SK-N-SH (cell line): ENCODE measurements at regions not wholly inside any gene's neighbourhood (a gene's known extent, or its start where the extent isn't known, plus 50 kb on each side); places are given as distances from the start of the nearest gene placed in this dataset.

ENCODE experiments used
- CTCF ChIA-PET: fragments of 300-600, 350-600 bp; formaldehyde crosslinking; extraction: SDS; loops from one replicate; lab custom pipeline; 2021; lab: Yijun Ruan, JAX
- POLR2A ChIA-PET: fragments of 350-600 bp; sonication (Branson Sonifier 250); formaldehyde crosslinking; extraction: SDS; loops from one replicate; lab custom pipeline; 2020; ENCODE audit warnings: antibody characterized with exemption, inconsistent platforms; lab: Yijun Ruan, JAX
- DNase-seq: peaks from one replicate; pipeline ENCODE4 v3.0.0; 2012
- H2AFZ ChIP-seq: fragments of 200-600 bp; sonication (generic); 2 replicates; pipeline ENCODE4 v1.8.1; 2016; ENCODE audit warnings: antibody characterized with exemption, mild to moderate bottlenecking, low read depth
- H3F3A ChIP-seq: fragments of 200-600 bp; sonication (generic); replicated peaks from 2 replicates; pipeline ENCODE3; 2016; ENCODE audit warnings: antibody characterized with exemption, mild to moderate bottlenecking; ENCODE audit not compliant: insufficient read depth
- H3K27ac ChIP-seq, 2 experiments: fragments of 200-500 bp in 1 of 2; fragments of 200-600 bp in 1 of 2; sonication (Bioruptor generic) in 1 of 2; sonication (generic), shearing (Covaris generic) in 1 of 2; 2 replicates each; pipeline versions ENCODE4 v1.5.1 to v1.6.1; 2014 to 2016; ENCODE audit warnings: low read depth in 2 of 2, inconsistent platforms in 1 of 2, low read length in 1 of 2, mild to moderate bottlenecking in 1 of 2, mixed read lengths in 1 of 2
- H3K27me3 ChIP-seq: fragments of 200-600 bp; sonication (generic), shearing (Covaris generic); 2 replicates; pipeline ENCODE4 v1.6.1; 2016; ENCODE audit warnings: mixed run types; ENCODE audit not compliant: insufficient read depth
- H3K36me3 ChIP-seq, 2 experiments: fragments of 200-500 bp in 1 of 2; fragments of 200-600 bp in 1 of 2; sonication (Bioruptor generic) in 1 of 2; sonication (generic) in 1 of 2; replicated peaks in 1 of 2; 2 replicates each; pipeline versions ENCODE3 to v1.5.1; 2014 to 2016; ENCODE audit warnings: low read length in 1 of 2, mild to moderate bottlenecking in 1 of 2; ENCODE audit not compliant: insufficient read depth in 2 of 2, control insufficient read depth in 1 of 2
- H3K4me1 ChIP-seq, 2 experiments: fragments of 200-500 bp in 1 of 2; fragments of 200-600 bp in 1 of 2; sonication (Bioruptor generic) in 1 of 2; sonication (generic), shearing (Covaris generic) in 1 of 2; 2 replicates each; pipeline versions ENCODE4 v1.5.1 to v1.6.1; 2014 to 2016; ENCODE audit warnings: low read depth in 1 of 2, low read length in 1 of 2, mixed run types in 1 of 2; ENCODE audit not compliant: insufficient read depth in 2 of 2, control insufficient read depth in 1 of 2
- H3K4me2 ChIP-seq: fragments of 200-600 bp; sonication (generic), shearing (Covaris generic); 2 replicates; pipeline ENCODE4 v1.6.1; 2017; ENCODE audit warnings: mixed run types
- H3K4me3 ChIP-seq, 2 experiments: fragments of 200-500 bp in 1 of 2; fragments of 200-600 bp in 1 of 2; sonication (Bioruptor generic) in 1 of 2; sonication (generic), shearing (Covaris generic) in 1 of 2; 2 replicates each; pipeline versions ENCODE4 v1.5.1 to v1.8.1; 2014 to 2016; ENCODE audit warnings: low read depth in 2 of 2, inconsistent platforms in 1 of 2, low read length in 1 of 2, mild to moderate bottlenecking in 1 of 2, mixed read lengths in 1 of 2, moderate library complexity in 1 of 2
- H3K79me2 ChIP-seq: fragments of 200-600 bp; sonication (generic); 2 replicates; pipeline ENCODE4 v1.8.1; 2017; ENCODE audit warnings: mild to moderate bottlenecking; ENCODE audit not compliant: insufficient read depth
- H3K9ac ChIP-seq: fragments of 200-600 bp; sonication (generic); 2 replicates; pipeline ENCODE4 v1.6.1; 2017; ENCODE audit warnings: mixed run types
- H3K9me2 ChIP-seq: fragments of 200-600 bp; sonication (generic); 2 replicates; pipeline ENCODE4 v1.6.1; 2017; ENCODE audit warnings: mixed run types
- H3K9me3 ChIP-seq: fragments of 200-600 bp; sonication (generic); 2 replicates; pipeline ENCODE4 v1.6.1; 2017; ENCODE audit warnings: mixed run types, mild to moderate bottlenecking, moderate library complexity
- H4K20me1 ChIP-seq: fragments of 200-600 bp; sonication (generic); 2 replicates; pipeline ENCODE4 v1.6.1; 2017; ENCODE audit warnings: mild to moderate bottlenecking, mixed run types; ENCODE audit not compliant: insufficient read depth
- ELF1 ChIP-seq: IDR thresholded peaks from 2 replicates; pipeline ENCODE4 v1.4.0; 2012
- EP300 ChIP-seq, 2 experiments: IDR thresholded peaks; 2 replicates each; pipeline versions ENCODE4 v1.4.0 to v1.6.1; 2012; ENCODE audit warnings: borderline replicate concordance in 1 of 2, low read depth in 1 of 2, low read length in 1 of 2
- FOXJ3 ChIP-seq: sonication (generic); formaldehyde crosslinking; IDR thresholded peaks from 2 replicates; pipeline ENCODE4 v1.5.1; 2020; ENCODE audit warnings: mild to moderate bottlenecking, missing genetic modification reagents
- FOXM1 ChIP-seq: IDR thresholded peaks from 2 replicates; pipeline ENCODE4 v1.4.0; 2012; ENCODE audit warnings: low read depth, mild to moderate bottlenecking
- GABPA ChIP-seq: IDR thresholded peaks from 2 replicates; pipeline ENCODE4 v1.4.0; 2012; ENCODE audit warnings: low read depth, mild to moderate bottlenecking
- GATA2 ChIP-seq: sonication (generic); formaldehyde crosslinking; IDR thresholded peaks from 2 replicates; pipeline ENCODE4 v1.5.0; 2020; ENCODE audit warnings: mild to moderate bottlenecking, missing genetic modification reagents
- IRF3 ChIP-seq: fragments of 150-350 bp; IDR thresholded peaks from 2 replicates; pipeline ENCODE4 v1.6.1; 2016; ENCODE audit warnings: mild to moderate bottlenecking, low read depth, low read length
- JUND ChIP-seq: IDR thresholded peaks from 2 replicates; pipeline ENCODE4 v1.4.0; 2012
- MXI1 ChIP-seq: IDR thresholded peaks from 2 replicates; pipeline ENCODE4 v1.6.1; 2012; ENCODE audit warnings: mild to moderate bottlenecking, low read depth, low read length, improper control_type of control experiment
- NRF1 ChIP-seq: IDR thresholded peaks from 2 replicates; pipeline ENCODE4 v1.6.1; 2012; ENCODE audit warnings: low read depth, mild to moderate bottlenecking, low read length
- POLR2AphosphoS5 ChIP-seq: IDR thresholded peaks from 2 replicates; pipeline ENCODE4 v1.6.1; 2012; ENCODE audit warnings: low read depth, low read length
- REST ChIP-seq: IDR thresholded peaks from 2 replicates; pipeline ENCODE4 v1.6.1; 2012; ENCODE audit warnings: mild to moderate bottlenecking, low read depth, low read length, moderate library complexity
- RFX5 ChIP-seq: IDR thresholded peaks from 2 replicates; pipeline ENCODE4 v1.6.1; 2012; ENCODE audit warnings: mild to moderate bottlenecking, improper control_type of control experiment, low read length
- TAF1 ChIP-seq: IDR thresholded peaks from 2 replicates; pipeline ENCODE4 v1.6.1; 2012; ENCODE audit warnings: low read depth, mild to moderate bottlenecking, low read length, moderate library complexity, borderline replicate concordance
- TCF12 ChIP-seq: IDR thresholded peaks from 2 replicates; pipeline ENCODE4 v1.4.0; 2012
- YY1 ChIP-seq: IDR thresholded peaks from 2 replicates; pipeline ENCODE4 v1.4.0; 2012; ENCODE audit warnings: low read depth, mild to moderate bottlenecking
- ZBTB33 ChIP-seq: IDR thresholded peaks from 2 replicates; pipeline ENCODE4 v1.4.0; 2012; ENCODE audit warnings: low read depth, borderline replicate concordance
- WGBS: methylation state at CpG from one replicate; pipeline ENCODE4 v1.1.6; 2017; ENCODE audit warnings: low lambda C conversion rate; 5-methylcytosine and 5-hydroxymethylcytosine counted together

- TF ChIP-seq GATA2 (CRISPR knock-in tag) (no peak), EP300 (IDR thresholded peaks at IDR 0.05; ENCODE audit: borderline replicate concordance in 1 of 2, low read depth in 1 of 2, low read length in 1 of 2) (no peak), MXI1 (no peak)
These were observed 142.5 kb downstream of the CD164 start (continued) for GRCh38 chr6:109239651-109240321.

- no peaks in the 10 kb centered on the region for H3F3A ChIP-seq
- H3K9me3 ChIP-seq, result no peaks in the 10 kb centered on the region
- CTCF ChIA-PET, result interaction anchor here (0.8 kb wide), 1 partner anchor 158 kb away, joined by 3 read pairs; no protein-coding TSS in a partner anchor
- H3K4me2 ChIP-seq, result no peak overlapping the region
- H3K4me1 ChIP-seq, result peaks cover 0 to 2% of the 10 kb centered on the region in 2 experiments; a peak in 3 of 4 replicates
- no peaks in the 10 kb centered on the region for H3K79me2 ChIP-seq
- no peaks in the 10 kb centered on the region for H3K27me3 ChIP-seq
- H3K4me3 ChIP-seq, result no peak overlapping the region
- no peak overlapping the region for H2AFZ ChIP-seq
- TF ChIP-seq GABPA (no peak), YY1 (no peak), NRF1 (no peak), POLR2AphosphoS5 (no peak), RFX5 (no peak), EP300 (IDR thresholded peaks at IDR 0.05; ENCODE audit: borderline replicate concordance in 1 of 2, low read depth in 1 of 2, low read length in 1 of 2) (no peak), FOXM1 (no peak), TCF12 (no peak), ELF1 (no peak), ZBTB33 (no peak), REST (no peak), TAF1 (no peak), FOXJ3 (no peak), JUND (no peak), IRF3 (no peak)
- no peak overlapping the region for H3K9ac ChIP-seq
- no peak for DNase-seq
- POLR2A ChIA-PET, result no interaction called here
- no peaks in the 10 kb centered on the region for H3K9me2 ChIP-seq
- H4K20me1 ChIP-seq, result no peaks in the 10 kb centered on the region
- WGBS, result 100% methylated on average over 2 of the region's 2 CpGs
- H3K27ac ChIP-seq, result no peak overlapping the region
- H3K36me3 ChIP-seq, result no peaks in the 10 kb centered on the region
These were observed 143.1 kb downstream of the CD164 start for GRCh38 chr6:109239160-109239559.
